Epithelial cell of prostate (primary cell): ENCODE measurements at regions not wholly inside any gene's neighbourhood (a gene's known extent, or its start where the extent isn't known, plus 50 kb on each side); places are given as distances from the start of the nearest gene placed in this dataset.

ENCODE experiments used
- DNase-seq: peaks from one replicate; pipeline ENCODE4 v3.0.0-alpha.2; 2011; ENCODE audit warnings: low read depth, low spot score
- H3K27ac ChIP-seq: fragments of 450-650 bp; 2 replicates; pipeline ENCODE4 v1.5.1; 2017; ENCODE audit warnings: mild to moderate bottlenecking

- DNase-seq, result no peak
- H3K27ac ChIP-seq, result no peak overlapping the region
Observed at GRCh38 chr4:173935622-173936405, 347.7 kb downstream of the FBXO8 start.

DNA sequence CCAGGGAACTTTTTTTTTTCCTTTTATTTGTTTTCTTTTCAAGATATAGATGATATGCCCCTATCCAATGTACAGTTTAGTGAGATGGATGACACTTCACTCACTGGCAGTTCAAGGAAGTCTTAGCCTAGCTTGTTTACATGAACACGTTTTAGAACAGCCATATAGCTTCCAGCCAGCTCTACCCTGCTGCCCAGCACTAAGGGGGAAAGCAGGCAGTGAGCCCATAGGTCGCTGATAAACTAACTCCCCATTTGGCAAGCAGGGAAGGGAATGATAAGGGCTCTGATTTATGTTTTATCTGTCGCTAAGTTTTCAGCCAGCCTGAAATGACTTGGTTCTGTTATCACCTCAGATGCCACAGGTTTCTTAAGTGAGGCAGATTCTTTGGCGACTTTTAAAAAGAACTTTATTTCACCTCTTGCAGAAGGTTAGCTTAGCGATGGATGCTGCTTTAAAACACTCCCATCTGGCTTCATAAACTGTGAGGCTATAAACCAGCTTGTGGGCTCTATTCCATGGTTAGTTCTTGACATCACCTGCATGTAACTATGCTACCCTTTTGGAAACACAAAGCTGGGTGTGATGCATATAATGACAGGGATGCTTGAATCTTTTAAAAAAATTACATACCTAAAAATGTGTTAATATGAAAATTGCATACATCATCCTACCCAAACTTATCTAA is 348.4 kb downstream of the FBXO8 start:
- no peak for DNase-seq
- H3K27ac ChIP-seq, result no peak overlapping the region

DNA sequence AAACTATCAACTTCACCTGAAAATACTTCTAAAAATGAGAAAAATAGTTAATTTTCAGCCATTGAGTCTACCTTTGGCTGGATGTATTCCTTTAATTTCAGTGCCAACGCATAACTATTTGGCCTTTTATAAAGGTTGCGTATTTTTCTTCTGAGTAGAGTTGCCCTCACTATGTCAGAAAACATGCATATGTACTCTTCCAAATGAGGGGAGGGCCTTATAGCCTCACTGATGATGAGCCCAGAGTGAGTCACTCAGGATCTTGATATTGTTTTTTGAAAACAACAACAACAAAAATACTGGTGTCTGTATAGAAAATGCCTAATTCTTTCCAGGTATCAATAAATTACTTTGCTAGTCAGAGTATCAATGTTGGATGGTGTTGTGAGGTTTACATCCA is 349.3 kb downstream of the FBXO8 start:
- no peak for DNase-seq
- H3K27ac ChIP-seq, result no peak overlapping the region

DNA sequence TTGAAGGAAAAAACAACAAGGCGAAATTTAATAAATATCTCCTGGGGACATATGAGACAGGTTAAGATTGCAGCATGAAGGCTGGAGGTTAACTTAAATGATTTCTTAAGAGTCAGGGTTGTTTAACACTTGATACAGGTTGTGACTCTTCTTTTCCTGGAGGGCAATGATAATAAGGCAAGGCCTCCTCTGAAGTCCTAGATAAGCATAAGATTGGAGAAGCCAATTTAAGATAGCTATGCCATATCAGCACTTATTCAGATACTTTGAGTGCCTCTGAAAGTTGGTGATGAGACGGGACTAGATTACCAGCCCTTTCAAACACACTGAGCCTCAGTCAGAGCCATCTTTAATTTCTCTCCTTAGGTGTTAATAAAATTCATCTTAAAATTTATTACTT is 350.8 kb downstream of the FBXO8 start:
- no peak overlapping the region for H3K27ac ChIP-seq
- no peak for DNase-seq

DNA sequence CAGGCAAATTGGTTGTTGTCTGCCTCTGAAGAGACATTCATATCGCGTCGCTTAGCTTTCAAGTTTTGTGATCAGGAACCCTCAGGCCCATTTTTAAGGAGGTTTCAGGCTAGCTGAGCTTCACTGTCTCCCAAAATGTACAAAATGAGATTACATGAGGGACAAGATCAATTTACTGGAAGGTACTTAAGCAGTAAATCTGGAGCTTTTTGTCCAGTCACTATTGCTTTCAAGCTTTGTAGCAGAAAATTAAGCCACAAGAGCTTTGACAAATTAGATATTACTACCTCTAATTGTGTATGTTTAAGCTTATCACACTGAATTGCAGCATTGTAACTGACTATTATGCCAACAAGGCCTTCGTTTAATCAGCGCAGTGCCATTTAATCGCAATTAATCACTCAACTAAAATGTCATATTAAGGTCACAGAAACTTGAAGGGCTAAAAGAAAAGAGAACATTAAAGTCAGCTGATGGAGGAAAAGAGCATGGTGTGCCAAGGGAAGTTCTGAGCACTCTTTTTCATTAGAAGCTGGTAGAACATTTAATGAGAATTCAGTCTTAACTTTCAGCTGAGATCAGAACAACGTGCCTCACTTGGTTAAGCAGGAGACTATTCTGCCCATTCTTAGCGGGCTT is 353.0 kb downstream of the FBXO8 start:
- no peak for DNase-seq
- H3K27ac ChIP-seq, result no peak overlapping the region

DNA sequence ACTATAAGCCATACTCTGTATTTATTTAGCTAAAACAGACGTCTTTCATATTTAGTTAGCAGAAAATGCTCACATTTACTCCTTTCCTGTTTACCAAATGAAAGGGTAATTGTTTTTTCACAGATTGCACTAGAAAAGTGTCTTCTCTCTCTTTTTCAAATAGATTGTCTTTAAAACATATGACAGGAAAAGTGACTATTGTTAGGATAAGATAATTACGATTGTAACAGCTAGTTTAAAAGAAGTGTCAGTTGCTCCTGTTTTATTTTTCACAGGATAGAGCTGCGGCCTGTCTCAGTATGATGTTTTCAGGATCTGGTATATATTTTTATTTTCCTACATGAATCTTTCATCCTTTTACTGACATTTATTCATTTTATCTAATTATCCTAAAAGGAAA is 353.5 kb downstream of the FBXO8 start:
- H3K27ac ChIP-seq, result no peak overlapping the region
- no peak for DNase-seq

- no peak overlapping the region for H3K27ac ChIP-seq
- no peak for DNase-seq
Observed at GRCh38 chr4:173924561-173924960, 358.9 kb downstream of the FBXO8 start.

DNA sequence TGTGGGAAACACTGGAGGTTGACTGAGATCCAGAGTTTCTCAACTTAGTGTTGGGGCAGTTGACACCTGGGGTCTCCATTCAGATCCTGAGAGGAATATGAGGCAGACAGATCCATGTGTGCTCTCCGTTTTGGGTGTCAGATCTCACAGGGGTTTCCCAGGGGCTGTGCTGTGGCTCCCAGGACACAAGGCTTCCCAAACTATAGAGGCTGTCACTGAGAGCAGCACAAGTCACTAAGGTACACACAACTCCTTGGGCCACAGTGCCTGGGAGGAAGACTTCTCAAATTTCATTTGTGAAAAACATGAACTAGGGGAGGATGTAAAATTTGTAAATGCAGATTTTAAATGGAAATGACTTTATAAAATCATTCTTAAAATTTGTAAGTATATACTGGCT is 363.6 kb downstream of the FBXO8 start:
- DNase-seq, result no peak

DNA sequence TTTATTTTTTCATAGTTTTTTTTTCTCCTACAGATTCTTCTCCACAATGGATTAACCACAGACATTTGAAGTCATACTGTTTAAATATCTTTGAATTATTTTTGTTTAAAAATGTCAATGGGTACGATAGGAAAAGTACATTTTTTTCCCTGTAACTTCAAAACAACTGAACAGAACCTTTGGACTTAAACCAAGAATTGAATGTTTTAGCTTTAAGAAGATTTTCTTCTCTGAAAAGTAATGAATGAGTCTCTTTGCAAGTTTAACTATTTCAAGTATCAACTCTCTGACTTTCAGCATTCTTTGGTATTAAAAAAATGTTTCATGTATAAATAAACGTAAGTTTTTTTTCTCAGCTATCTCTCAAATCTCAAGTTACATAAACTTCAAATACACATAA is 364.3 kb downstream of the FBXO8 start:
- DNase-seq, result no peak
- H3K27ac ChIP-seq, result no peak overlapping the region

More for the DNA sequence above, 363.6 kb downstream of the FBXO8 start:
- H3K27ac ChIP-seq, result no peak overlapping the region

- no peak for DNase-seq
Observed at GRCh38 chr4:173917255-173917960, 366.1 kb downstream of the FBXO8 start.

DNA sequence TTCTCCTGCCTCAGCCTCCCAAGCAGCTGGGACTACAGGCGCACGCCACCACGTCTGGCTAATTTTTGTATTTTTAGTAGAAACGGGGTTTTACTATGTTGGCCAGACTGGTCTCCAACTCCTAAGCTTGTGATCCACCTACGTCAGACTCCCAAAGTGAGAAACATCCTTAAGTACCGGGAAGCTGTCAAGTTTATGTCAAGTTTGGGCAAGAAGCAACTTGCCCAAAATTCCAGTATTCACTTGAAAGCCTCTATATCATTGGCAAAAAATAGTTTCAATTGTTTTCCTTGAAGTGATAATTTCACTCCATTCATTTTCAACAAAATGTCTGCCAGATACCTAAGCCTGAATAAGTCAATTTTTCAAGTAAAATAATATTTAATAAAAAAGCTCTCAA is 370.0 kb downstream of the FBXO8 start:
- H3K27ac ChIP-seq, result no peak overlapping the region
- no peak for DNase-seq

More at GRCh38 chr4:173917255-173917960, 366.1 kb downstream of the FBXO8 start:
- H3K27ac ChIP-seq, result no peak overlapping the region

DNA sequence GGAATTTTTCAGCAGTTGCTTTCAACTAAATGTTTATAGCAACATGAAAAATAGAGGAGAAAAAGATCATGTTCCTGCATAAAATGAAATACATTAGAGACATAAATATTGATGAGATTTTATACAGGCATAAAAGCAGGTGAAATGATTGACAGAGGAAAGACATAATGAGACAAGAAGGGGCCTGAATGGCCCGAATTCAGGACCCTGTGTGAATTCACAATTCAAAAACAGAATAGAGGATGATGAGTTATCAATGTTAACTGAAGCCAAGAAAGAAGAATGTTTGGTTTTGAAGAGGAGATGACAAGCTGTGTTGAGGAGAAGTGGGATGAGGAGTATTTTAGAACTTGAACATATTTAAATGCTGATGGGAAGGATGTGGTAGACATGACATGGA is 371.1 kb downstream of the FBXO8 start:
- H3K27ac ChIP-seq, result no peak overlapping the region
- no peak for DNase-seq

DNA sequence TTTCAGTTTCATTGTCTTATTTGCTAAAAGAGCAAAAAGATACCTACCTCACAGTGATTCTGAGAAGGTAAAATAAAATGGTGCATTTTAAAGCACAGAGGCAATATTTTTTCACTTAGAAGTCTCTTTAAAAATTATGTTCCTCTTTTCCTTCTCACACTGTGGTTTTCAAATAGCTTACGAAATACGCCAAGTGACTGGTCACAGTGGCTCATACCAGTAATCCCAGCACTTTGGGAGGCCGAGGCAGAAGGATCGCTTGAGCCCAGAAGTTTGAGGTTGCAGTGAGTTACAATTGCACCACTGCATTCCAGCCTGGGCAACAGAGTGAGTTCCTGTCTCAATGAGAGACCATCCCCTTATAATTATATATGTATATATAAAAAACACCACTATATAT is 372.6 kb downstream of the FBXO8 start:
- no peak overlapping the region for H3K27ac ChIP-seq
- no peak for DNase-seq

GRCh38 chr4:173909294-173909693 is 374.2 kb downstream of the FBXO8 start:
- no peak for DNase-seq

GRCh38 chr4:173899813-173900212 is 369.8 kb upstream of the HAND2 start:
- H3K27ac ChIP-seq, result no peak overlapping the region
- no peak for DNase-seq

More at GRCh38 chr4:173909294-173909693, 374.2 kb downstream of the FBXO8 start:
- H3K27ac ChIP-seq, result no peak overlapping the region

- DNase-seq, result no peak
- no peak overlapping the region for H3K27ac ChIP-seq
Observed at GRCh38 chr4:173891072-173891471, 361.0 kb upstream of the HAND2 start.

- no peak overlapping the region for H3K27ac ChIP-seq
- DNase-seq, result no peak
Observed at GRCh38 chr4:173883821-173884220, 353.8 kb upstream of the HAND2 start.

- DNase-seq, result no peak
- no peak overlapping the region for H3K27ac ChIP-seq
Observed at GRCh38 chr4:173880897-173881296, 350.9 kb upstream of the HAND2 start.

DNA sequence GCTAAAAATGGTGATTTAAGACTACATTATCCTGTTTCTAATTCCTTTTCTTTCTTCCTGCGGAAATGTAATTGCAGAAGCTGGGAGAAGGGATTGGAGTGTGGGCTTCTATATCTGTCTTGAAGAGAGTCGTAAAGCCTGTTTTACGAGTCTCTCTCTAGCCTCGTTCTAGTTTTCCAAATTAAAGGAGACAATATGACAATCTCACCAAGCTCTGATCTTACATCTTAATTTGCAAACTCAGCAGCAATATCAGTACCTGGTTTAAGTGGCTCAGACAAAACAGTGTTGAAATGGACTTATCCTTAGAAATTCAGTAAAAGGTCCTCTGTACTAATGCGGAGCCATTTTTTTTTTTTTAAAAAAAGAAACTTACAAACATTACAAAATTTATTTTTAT is 349.5 kb upstream of the HAND2 start:
- no peak for DNase-seq
- no peak overlapping the region for H3K27ac ChIP-seq

- no peak overlapping the region for H3K27ac ChIP-seq
- DNase-seq, result no peak
Observed at GRCh38 chr4:173878701-173879100, 348.7 kb upstream of the HAND2 start.

DNA sequence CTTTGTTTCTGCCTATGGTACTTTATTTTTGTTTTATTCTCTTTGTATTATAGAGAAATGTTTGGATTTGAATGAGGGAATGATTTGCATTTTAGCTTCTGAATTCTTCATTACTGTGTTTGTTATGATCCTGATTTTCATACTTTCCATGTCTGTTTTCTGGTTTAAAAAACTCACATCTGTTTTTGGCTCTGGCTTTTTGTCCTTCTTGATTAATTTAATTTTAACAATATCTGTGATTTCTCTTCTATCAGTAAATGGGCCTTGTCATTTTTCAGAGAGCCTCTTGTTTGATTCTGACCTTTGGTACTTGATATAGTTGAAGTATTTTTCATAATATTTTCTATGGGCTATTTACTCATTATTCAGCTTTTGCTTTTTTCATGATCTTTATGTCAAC is 341.6 kb upstream of the HAND2 start:
- DNase-seq, result no peak
- no peak overlapping the region for H3K27ac ChIP-seq
